Kasumi-1 (cell line): ENCODE measurements at regions not wholly inside any gene's neighbourhood (a gene's known extent, or its start where the extent isn't known, plus 50 kb on each side); places are given as distances from the start of the nearest gene placed in this dataset.
"Not testable (repeated sequence)": the region's sequence is repeated elsewhere in the genome, so short reads cannot be mapped to it uniquely, and the experiment has no call there.

Experiments
- DNase-seq, 2 experiments: peaks; one replicate each; lab custom pipeline; 2025; lab: John Stamatoyannopoulos, UW

DNA sequence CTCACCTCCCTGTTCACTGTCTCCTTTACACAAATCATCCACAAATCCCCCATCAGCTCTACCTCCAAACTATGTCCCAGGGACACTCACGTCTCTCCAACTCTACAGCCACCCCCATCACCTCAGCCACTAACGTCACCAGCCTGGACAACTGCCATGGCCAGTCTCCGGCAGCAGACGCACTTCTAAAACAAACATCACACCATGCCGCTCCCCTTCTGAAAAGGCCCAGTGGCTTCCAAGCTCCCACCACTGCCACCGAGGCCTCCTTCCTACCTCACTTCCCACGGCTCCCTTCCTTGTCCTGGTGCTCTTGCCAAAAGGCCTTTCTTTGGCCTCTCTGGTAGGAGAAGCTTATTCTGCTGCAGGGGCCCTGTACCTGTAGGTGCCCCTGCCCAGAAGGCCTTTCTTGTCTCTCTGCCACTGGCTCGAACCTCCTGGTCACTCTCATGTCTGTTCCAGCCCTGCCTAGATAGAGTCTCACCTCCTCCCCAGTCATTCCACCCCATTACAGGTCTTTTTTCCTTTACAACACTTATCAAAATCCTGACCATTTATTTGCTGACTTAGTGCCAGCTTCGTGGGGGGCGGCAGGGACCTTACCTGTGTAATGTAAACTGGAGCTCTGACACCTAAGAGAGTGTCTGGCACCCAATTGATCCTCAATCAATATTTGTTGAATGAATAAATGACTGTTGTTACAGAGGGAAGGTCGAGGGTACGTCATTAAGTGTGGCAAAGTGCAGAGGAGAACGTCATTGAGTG is 304.2 kb downstream of the GOLGA6L6 start:
- DNase-seq: not testable (repeated sequence)

DNA sequence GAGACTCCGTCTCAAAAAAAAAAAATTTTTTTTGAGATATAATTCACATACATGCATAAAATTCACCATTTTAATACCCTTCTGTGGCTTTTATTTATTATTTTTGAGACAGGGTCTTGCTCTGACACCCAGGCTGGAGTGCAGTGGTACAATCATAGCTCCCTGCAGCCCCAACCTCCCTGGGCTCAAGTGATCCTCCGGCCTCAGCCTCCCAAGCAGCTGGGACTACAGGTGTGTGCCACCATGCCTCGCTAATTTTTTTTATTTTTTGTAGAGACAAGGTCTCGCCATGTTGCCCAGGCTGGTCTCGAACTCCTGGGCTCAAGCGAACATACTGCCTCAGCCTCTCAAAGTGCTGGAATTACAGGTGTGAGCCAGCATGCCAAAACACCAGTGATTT is 305.9 kb downstream of the GOLGA6L6 start:
- DNase-seq: not testable (repeated sequence)

GRCh38 chr15:20234006-20234540 is 307.5 kb downstream of the GOLGA6L6 start:
- not testable (repeated sequence) for DNase-seq

GRCh38 chr15:20232457-20232856 is 309.1 kb downstream of the GOLGA6L6 start:
- not testable (repeated sequence) for DNase-seq

DNA sequence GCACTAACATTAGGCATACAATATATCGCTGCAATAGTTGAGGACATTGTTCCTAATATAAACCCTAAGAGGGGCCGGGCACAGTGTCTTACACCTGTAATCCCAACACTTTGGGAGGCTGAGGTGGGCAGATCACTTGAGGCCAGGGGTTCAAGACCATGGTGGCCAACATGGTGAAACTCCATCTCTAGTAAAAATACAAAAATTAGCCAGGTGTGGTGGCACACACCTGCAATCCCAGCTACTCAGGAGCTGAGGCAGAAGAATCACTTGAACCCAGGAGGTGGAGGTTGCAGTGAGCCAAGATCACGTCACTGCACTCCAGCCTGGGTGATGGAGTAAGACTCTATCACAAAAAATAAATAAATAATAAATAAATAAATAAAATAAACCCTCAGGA is 310.9 kb downstream of the GOLGA6L6 start:
- DNase-seq: not testable (repeated sequence)

DNA sequence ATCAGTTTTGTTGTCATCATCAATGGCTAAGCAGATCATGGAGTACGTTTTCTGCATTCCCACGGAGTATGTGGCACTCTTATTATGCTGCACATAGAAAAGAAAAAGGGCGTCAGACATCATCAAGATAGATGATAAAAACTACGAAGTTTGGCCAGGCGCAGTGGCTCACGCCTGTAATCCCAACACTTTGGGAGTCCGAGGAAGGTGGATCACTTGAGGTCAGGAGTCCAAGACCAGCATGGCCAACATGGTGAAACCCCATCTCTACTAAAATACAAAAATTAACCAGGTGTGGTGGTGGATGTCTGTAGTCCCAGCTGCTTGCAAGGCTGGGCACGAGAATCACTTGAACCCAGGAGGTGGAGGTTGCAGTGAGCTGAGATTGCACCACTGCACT is 312.8 kb downstream of the GOLGA6L6 start:
- DNase-seq: not testable (repeated sequence)

GRCh38 chr15:20227119-20227853 is 314.3 kb downstream of the GOLGA6L6 start:
- not testable (repeated sequence) for DNase-seq

DNA sequence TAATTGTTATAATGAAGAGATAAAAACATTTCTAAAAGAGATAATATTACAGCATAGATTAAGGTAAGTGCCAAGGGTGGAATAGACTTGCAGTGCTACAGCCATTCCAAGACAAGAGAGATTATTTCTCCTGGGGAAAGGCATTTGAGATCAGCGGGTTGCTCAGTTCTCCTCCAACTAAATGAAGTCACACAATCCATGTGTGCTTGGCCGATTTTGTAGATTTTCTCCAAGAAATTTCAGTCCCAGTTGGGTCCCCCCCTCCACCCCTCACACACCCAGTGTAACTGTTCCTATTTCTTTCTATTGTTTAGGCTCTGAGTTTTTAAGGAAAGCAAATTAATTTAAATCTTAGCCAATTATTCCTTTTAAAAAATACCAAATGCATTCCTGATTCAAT is 315.1 kb downstream of the GOLGA6L6 start:
- not testable (repeated sequence) for DNase-seq

GRCh38 chr15:20221063-20221462 is 320.5 kb downstream of the GOLGA6L6 start:
- not testable (repeated sequence) for DNase-seq

- not testable (repeated sequence) for DNase-seq
Measured at GRCh38 chr15:20219171-20219570, 322.4 kb downstream of the GOLGA6L6 start.

DNA sequence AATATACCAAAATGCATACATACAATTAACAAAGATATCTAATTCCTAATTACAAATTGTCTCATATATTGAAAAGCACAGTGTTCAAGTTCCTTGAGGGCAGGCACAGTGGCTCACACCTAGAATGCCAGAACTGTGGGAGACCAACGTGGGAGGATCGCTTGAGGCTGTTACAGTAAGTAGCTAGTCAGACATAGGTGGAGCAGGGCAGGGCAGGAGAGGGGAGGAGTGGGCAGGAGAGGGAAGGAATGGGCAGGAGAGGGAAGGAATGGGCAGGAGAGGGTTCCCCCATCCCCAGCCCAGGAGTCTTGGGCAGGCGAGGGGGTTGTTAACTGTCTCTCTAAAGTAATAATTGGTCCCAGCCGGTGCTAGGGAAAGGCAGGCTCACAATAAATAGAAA is 325.9 kb downstream of the GOLGA6L6 start:
- not testable (repeated sequence) for DNase-seq

DNA sequence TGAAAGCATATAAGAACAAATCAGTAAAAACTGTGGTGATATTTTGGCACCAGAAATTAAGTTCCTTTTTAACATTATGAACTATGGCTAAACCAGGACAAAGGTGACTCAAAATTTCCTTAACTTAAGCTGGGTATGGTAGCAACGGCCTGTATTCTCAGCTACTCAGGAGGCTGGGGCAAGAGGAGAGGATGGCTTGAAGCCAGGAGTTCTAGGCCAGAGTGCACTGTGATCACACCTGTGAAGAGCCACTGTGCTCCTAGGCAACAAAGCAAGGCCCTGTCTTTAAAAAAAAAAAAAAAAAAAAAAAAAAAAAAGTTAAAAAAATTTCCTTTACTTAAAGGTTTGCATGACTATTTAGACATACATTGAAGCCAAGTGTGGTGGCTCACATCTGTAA is 327.5 kb downstream of the GOLGA6L6 start:
- not testable (repeated sequence) for DNase-seq

DNA sequence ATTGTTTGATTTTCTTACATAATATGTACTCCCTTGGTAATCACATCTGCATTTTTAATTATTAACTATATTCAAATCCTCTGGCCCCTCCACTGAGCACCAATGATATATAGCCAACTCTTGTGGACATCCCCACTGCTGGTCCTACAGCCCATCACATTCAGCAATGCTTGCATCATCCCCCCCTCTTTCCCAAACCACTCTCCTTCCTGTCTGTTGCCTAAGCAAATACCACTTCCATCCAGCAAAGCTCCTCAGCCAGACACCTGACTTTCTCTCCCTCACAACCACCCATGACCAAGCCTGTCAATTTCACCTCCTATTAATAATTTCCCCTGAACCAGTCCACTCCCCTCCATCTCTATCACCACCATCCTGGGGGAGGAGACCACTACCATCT is 330.1 kb downstream of the GOLGA6L6 start:
- not testable (repeated sequence) for DNase-seq

GRCh38 chr15:20209973-20210372 is 331.6 kb downstream of the GOLGA6L6 start:
- not testable (repeated sequence) for DNase-seq

GRCh38 chr15:20207607-20208006 is 334.0 kb downstream of the GOLGA6L6 start:
- DNase-seq: not testable (repeated sequence)

DNA sequence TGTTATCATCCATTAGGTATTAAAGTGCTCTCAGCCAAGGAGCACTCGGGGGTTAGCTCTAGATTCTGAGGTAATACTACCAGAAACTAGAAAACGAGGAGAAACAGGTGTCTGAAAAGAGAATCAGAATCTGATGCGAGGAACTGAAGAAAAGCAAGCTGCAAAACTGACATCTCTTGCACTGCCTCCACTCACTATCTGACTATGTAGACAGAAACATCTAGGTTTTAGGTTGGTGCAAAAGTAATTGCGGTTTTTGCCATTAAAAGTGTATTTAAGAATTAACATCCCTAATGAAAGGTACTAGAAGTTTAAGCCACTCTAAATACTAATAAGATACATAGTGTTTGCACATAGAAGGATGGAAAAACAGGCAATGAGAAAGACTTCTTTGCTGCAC is 334.4 kb downstream of the GOLGA6L6 start:
- DNase-seq: not testable (repeated sequence)

- DNase-seq: not testable (repeated sequence)
Measured at GRCh38 chr15:20204177-20204866, 337.3 kb downstream of the GOLGA6L6 start.

GRCh38 chr15:20203649-20204150 is 337.9 kb downstream of the GOLGA6L6 start:
- not testable (repeated sequence) for DNase-seq

DNA sequence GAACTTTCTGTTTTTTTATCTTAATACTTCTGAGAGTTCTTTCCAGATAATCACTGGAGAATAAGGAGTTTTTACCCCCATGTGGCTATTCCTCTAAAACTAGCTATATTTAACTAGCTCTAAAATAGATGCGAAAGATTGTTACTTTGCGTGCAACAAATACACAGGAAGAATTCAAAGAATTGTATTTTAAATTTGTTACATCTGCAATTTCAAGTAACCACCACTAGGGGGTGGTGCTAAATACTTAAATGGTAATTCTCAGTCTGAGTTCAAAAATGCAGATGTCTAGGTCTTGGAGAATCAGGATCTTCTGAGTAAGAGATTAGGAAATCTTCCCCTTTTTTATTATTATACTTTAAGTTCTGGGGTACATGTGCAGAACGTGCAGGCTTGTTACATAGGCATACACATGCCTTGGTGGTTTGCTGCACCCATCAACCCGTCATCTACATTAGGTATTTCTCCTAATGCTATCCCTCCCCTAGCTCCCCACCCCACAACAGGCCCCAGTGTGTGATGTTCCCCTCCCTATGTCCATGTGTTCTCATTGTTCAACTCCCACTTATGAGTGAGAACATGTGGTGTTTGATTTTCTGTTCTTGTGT is 346.9 kb downstream of the GOLGA6L6 start:
- not testable (repeated sequence) for DNase-seq

DNA sequence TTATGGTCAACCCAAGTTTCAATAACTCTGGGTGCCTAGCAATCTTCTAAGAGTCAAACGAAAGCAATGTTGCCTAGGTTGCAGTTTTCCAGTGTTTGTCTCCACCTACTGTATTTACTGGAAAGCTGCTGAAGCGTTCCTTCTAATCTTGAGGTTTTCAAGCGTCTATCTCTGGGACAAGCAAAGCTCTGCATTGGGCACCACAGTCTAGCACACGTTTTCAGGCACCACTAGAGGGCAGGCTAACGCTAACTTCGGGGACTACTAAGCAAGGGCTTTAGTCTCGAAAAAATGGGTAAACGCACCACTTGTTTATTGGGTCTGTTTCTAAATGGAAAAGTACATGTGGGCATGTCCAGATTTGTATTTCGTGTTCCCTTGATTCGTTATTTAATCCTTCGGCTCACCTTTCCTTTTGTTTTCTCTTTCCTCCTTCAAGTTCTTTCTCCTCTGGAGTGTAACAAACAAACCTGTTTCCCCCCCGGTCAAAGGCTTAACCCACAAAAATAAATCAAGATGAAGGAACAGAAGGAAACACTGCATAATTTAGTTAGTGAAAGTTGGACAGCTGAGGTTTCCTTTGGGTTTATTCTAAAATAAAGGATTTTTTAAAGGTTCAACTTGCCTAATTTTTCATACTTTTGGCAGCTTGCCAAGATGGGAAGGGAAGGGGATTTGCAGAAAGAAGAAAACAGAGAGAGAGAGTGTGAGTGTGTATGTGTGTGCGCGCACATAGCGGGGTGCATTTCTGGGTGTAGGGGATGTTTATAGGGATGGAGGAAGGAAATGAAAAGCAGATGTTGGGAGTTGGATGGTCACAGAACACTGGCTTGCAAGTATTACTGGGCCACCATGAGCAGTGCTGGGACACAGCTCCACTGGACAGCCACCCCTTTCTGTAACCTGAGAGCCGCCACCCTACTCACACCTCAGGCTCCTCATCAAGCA is 348.3 kb downstream of the GOLGA6L6 start:
- not testable (repeated sequence) for DNase-seq
